ENCODE measurements at regions not wholly inside any gene's neighbourhood (a gene's known extent, or its start where the extent isn't known, plus 50 kb on each side); places are given as distances from the start of the nearest gene placed in this dataset.

DNA sequence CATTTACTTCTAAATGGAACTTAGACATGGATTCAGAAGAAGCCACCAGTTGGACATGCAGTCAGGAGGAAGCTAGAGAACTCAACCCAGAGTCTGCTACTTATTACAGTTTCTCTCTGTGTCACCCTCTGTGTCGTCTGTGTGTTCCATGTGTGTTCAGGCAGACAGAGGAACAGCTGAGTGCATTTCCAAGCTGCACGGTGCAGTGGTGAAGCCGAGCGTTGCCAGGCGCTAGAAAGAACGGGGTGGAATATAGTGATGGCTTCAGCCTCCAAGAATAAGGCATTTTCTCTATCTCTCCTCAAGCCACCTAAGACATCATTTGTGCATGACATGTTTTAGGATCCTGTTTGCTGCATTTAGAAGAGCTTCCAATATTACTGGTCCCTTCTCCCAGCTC lies 101.1 kb upstream of the CCL2 start:
- Histone ChIP-seq H3K79me2 (ENCODE audit: low read length) (no peaks in the 10 kb centered on the region), H3K36me3 (replicated peaks; ENCODE audit: insufficient read depth, low read length) (no peaks in the 10 kb centered on the region), H3K27ac (ENCODE audit: low read length) (no peak overlapping the region), H3K9me2 (replicated peaks; ENCODE audit: insufficient read depth, low read length) (no peaks in the 10 kb centered on the region), H3K27me3 (replicated peaks; ENCODE audit: insufficient read depth, low read length) (no peaks in the 10 kb centered on the region), H3F3A (ENCODE audit: insufficient read depth, low read length) (no peaks in the 10 kb centered on the region), H3K9ac (ENCODE audit: low read length) (no peak overlapping the region), H3K4me1 (ENCODE audit: low read length) (no peaks in the 10 kb centered on the region), H3K4me2 (ENCODE audit: low read depth, low read length) (no peak overlapping the region), H3K9me3 (replicated peaks; ENCODE audit: insufficient read depth, low read length) (no peaks in the 10 kb centered on the region), H4K20me1 (ENCODE audit: insufficient read depth, low read length) (no peaks in the 10 kb centered on the region), H3K4me3 (ENCODE audit: low read length) (no peak overlapping the region), H2AFZ (ENCODE audit: low read length) (no peak overlapping the region)
- TF ChIP-seq EZH2phosphoT487 (IDR thresholded peaks at IDR 0.05; ENCODE audit: low read length) (no peak), EZH2 (optimal IDR thresholded peaks at IDR 0.05; ENCODE audit: low read depth, low read length) (no peak)
- no peak for DNase-seq

DNA sequence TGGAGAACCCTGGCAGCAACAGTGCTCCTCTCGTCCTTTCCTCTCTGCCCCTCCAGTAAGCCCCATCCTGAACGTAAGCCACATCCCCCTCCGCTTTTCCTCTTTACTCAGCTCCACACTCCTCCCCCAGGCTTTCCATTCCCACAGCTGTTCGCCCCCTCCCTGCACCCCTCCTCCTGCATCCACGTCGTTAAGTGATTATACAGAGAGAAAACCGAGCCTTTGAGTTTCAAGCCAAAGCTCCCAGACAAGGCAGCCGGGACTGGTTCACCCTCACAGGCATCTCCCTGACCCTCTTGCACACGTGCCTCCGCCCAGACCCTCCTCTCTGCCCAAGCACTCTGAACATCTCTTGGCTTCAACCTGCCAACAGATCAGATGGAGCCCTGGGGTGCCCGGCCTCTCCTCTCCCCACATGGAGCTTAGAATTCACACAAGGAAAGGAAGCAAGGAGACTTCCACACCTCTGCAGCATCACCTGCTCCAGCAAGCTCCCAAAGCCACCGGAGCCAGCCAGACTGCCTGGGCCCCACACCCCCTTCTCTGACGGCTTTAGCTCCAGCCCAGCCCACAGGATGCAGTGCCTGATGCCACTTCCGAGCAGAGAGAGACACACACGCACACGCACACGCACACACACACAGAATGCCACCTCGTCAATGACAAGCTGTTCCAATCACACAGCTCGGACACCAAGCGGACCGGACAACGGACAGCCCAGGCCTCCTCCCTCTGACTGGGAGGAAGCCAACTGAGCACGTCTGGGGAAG lies 99.9 kb upstream of the CCL2 start:
- Histone ChIP-seq H3F3A (ENCODE audit: insufficient read depth, low read length) (no peaks in the 10 kb centered on the region), H3K9ac (ENCODE audit: low read length) (no peak overlapping the region), H4K20me1 (ENCODE audit: insufficient read depth, low read length) (no peaks in the 10 kb centered on the region), H3K4me2 (ENCODE audit: low read depth, low read length) (no peak overlapping the region), H3K27me3 (replicated peaks; ENCODE audit: insufficient read depth, low read length) (no peaks in the 10 kb centered on the region), H3K4me1 (ENCODE audit: low read length) (no peaks in the 10 kb centered on the region), H3K27ac (ENCODE audit: low read length) (no peak overlapping the region), H3K79me2 (ENCODE audit: low read length) (no peaks in the 10 kb centered on the region), H2AFZ (ENCODE audit: low read length) (no peak overlapping the region), H3K9me3 (replicated peaks; ENCODE audit: insufficient read depth, low read length) (no peaks in the 10 kb centered on the region), H3K4me3 (ENCODE audit: low read length) (no peak overlapping the region), H3K9me2 (replicated peaks; ENCODE audit: insufficient read depth, low read length) (no peaks in the 10 kb centered on the region), H3K36me3 (replicated peaks; ENCODE audit: insufficient read depth, low read length) (no peaks in the 10 kb centered on the region)
- no peak for DNase-seq
- TF ChIP-seq EZH2phosphoT487 (IDR thresholded peaks at IDR 0.05; ENCODE audit: low read length) (no peak), EZH2 (optimal IDR thresholded peaks at IDR 0.05; ENCODE audit: low read depth, low read length) (no peak)
- TF ChIP-seq, protein P1, sequence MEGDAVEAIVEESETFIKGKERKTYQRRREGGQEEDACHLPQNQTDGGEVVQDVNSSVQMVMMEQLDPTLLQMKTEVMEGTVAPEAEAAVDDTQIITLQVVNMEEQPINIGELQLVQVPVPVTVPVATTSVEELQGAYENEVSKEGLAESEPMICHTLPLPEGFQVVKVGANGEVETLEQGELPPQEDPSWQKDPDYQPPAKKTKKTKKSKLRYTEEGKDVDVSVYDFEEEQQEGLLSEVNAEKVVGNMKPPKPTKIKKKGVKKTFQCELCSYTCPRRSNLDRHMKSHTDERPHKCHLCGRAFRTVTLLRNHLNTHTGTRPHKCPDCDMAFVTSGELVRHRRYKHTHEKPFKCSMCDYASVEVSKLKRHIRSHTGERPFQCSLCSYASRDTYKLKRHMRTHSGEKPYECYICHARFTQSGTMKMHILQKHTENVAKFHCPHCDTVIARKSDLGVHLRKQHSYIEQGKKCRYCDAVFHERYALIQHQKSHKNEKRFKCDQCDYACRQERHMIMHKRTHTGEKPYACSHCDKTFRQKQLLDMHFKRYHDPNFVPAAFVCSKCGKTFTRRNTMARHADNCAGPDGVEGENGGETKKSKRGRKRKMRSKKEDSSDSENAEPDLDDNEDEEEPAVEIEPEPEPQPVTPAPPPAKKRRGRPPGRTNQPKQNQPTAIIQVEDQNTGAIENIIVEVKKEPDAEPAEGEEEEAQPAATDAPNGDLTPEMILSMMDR (IDR thresholded peaks at IDR 0.05; ENCODE audit: low read length), result no peak

DNA sequence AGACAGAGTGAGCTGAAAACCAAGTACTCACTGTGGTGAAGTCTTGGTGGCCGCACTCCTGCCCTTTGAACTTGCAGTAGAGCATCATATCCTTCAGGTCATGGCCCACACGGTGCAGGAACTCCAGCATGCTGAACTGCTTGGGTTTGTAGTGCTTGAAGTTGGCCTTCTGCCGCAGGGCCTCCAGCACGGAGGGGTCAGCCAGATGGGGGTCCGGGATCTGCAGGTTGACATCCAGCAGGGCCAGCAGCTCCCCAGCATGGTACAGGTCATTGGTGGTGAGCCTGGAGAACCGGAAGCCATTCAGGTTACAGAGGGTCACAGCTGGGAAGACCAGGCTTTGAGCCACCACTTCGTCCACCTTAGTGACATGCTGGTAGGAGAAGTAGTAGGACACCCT lies 99.1 kb upstream of the CCL2 start:
- Histone ChIP-seq H3K9me2 (replicated peaks; ENCODE audit: insufficient read depth, low read length) (no peaks in the 10 kb centered on the region), H3K9me3 (replicated peaks; ENCODE audit: insufficient read depth, low read length) (no peaks in the 10 kb centered on the region), H4K20me1 (ENCODE audit: insufficient read depth, low read length) (no peaks in the 10 kb centered on the region), H3K4me1 (ENCODE audit: low read length) (no peaks in the 10 kb centered on the region), H3K27ac (ENCODE audit: low read length) (no peak overlapping the region), H3K27me3 (replicated peaks; ENCODE audit: insufficient read depth, low read length) (no peaks in the 10 kb centered on the region), H2AFZ (ENCODE audit: low read length) (no peak overlapping the region), H3F3A (ENCODE audit: insufficient read depth, low read length) (no peaks in the 10 kb centered on the region), H3K4me3 (ENCODE audit: low read length) (no peak overlapping the region), H3K79me2 (ENCODE audit: low read length) (no peaks in the 10 kb centered on the region), H3K4me2 (ENCODE audit: low read depth, low read length) (no peak overlapping the region), H3K36me3 (replicated peaks; ENCODE audit: insufficient read depth, low read length) (no peaks in the 10 kb centered on the region), H3K9ac (ENCODE audit: low read length) (no peak overlapping the region)
- no peak for TF ChIP-seq EZH2 (optimal IDR thresholded peaks at IDR 0.05; ENCODE audit: low read depth, low read length)
- TF ChIP-seq, protein P1 (IDR thresholded peaks at IDR 0.05; ENCODE audit: low read length), result no peak
- no peak for TF ChIP-seq EZH2phosphoT487 (IDR thresholded peaks at IDR 0.05; ENCODE audit: low read length)
- DNase-seq, result no peak

DNA sequence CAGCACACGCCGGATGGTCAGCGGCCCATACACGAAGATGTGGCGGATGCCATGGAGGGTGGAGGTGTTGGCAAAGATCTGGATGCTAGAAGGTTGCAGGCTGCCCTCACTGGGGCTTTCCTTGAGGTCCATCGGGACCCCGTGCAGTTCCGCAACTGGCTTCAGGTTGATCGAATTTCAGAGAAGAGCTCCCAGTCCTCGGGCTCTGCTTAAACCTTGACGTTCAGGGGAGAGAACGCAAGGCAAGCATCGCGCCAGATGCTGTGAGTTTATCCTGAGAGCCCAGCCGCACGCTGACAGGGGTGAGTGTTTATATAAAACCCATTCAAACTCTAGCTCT lies 98.7 kb upstream of the CCL2 start:
- Histone ChIP-seq H3F3A (ENCODE audit: insufficient read depth, low read length) (no peaks in the 10 kb centered on the region), H3K9me2 (replicated peaks; ENCODE audit: insufficient read depth, low read length) (no peaks in the 10 kb centered on the region), H3K27ac (ENCODE audit: low read length) (no peak overlapping the region), H3K9me3 (replicated peaks; ENCODE audit: insufficient read depth, low read length) (no peaks in the 10 kb centered on the region), H3K27me3 (replicated peaks; ENCODE audit: insufficient read depth, low read length) (no peaks in the 10 kb centered on the region), H2AFZ (ENCODE audit: low read length) (no peak overlapping the region), H3K9ac (ENCODE audit: low read length) (no peak overlapping the region), H3K36me3 (replicated peaks; ENCODE audit: insufficient read depth, low read length) (no peaks in the 10 kb centered on the region), H3K4me3 (ENCODE audit: low read length) (no peak overlapping the region), H3K79me2 (ENCODE audit: low read length) (no peaks in the 10 kb centered on the region), H3K4me2 (ENCODE audit: low read depth, low read length) (no peak overlapping the region), H4K20me1 (ENCODE audit: insufficient read depth, low read length) (no peaks in the 10 kb centered on the region), H3K4me1 (ENCODE audit: low read length) (no peaks in the 10 kb centered on the region)
- TF ChIP-seq EZH2phosphoT487 (IDR thresholded peaks at IDR 0.05; ENCODE audit: low read length), result no peak
- TF ChIP-seq EZH2 (optimal IDR thresholded peaks at IDR 0.05; ENCODE audit: low read depth, low read length), result no peak
- TF ChIP-seq, protein P1 (IDR thresholded peaks at IDR 0.05; ENCODE audit: low read length), result no peak
- no peak for DNase-seq

All from MM.1S (cell line).